Osteocyte (in vitro differentiated cells): ENCODE measurements at regions not wholly inside any gene's neighbourhood (a gene's known extent, or its start where the extent isn't known, plus 50 kb on each side); places are given as distances from the start of the nearest gene placed in this dataset.

Source experiments
- DNase-seq: peaks from one replicate; pipeline ENCODE4 v3.0.0; 2021; ENCODE audit warnings: mixed read lengths; ENCODE audit not compliant: unreplicated experiment; ENCODE audit errors: extremely low spot score
- H3K27ac Mint-ChIP-seq: one replicate; pipeline ENCODE4 v1.8.0; 2021; ENCODE audit warnings: mild to moderate bottlenecking, mixed read lengths; ENCODE audit not compliant: unreplicated experiment
- H3K27me3 Mint-ChIP-seq: one replicate; pipeline ENCODE4 v1.8.0; 2021; ENCODE audit warnings: mixed read lengths; ENCODE audit not compliant: unreplicated experiment
- H3K36me3 Mint-ChIP-seq: one replicate; pipeline ENCODE4 v1.8.0; 2021; ENCODE audit warnings: mixed read lengths; ENCODE audit not compliant: unreplicated experiment
- H3K4me1 Mint-ChIP-seq: one replicate; pipeline ENCODE4 v1.8.0; 2021; ENCODE audit warnings: mixed read lengths; ENCODE audit not compliant: unreplicated experiment
- H3K4me3 Mint-ChIP-seq: one replicate; pipeline ENCODE4 v1.8.0; 2021; ENCODE audit warnings: mild to moderate bottlenecking, moderate library complexity, mixed read lengths; ENCODE audit not compliant: unreplicated experiment
- H3K9me3 Mint-ChIP-seq: one replicate; pipeline ENCODE4 v1.8.0; 2021; ENCODE audit warnings: mixed read lengths; ENCODE audit not compliant: unreplicated experiment
- TF ChIP-seq, protein P1 (sequence below): fragments of 200-600 bp; sonication (generic); IDR thresholded peaks from 2 replicates; pipeline ENCODE4 v1.5.0; 2021; ENCODE audit warnings: antibody characterized with exemption, mild to moderate bottlenecking, moderate library complexity

DNA sequence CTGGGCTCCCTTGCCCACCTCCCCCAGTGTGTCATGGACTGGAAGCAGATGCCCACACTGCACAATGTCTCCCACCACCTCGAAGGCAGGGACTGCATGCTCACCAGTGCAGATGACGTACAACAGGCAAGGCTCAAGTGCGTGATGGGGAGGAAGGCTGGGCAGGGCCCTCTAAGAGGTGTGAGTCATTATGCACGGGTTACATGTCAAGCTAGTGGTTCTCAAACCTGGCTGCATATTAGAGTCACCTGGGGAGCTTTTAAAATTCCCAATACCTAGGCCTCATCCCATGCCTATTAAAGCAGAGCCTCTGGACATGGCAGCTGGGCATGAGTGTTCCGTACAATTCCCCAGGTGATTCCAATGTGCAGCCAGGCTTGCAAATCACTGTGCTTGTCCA lies 137.9 kb upstream of the NGF start:
- TF ChIP-seq, protein P1, sequence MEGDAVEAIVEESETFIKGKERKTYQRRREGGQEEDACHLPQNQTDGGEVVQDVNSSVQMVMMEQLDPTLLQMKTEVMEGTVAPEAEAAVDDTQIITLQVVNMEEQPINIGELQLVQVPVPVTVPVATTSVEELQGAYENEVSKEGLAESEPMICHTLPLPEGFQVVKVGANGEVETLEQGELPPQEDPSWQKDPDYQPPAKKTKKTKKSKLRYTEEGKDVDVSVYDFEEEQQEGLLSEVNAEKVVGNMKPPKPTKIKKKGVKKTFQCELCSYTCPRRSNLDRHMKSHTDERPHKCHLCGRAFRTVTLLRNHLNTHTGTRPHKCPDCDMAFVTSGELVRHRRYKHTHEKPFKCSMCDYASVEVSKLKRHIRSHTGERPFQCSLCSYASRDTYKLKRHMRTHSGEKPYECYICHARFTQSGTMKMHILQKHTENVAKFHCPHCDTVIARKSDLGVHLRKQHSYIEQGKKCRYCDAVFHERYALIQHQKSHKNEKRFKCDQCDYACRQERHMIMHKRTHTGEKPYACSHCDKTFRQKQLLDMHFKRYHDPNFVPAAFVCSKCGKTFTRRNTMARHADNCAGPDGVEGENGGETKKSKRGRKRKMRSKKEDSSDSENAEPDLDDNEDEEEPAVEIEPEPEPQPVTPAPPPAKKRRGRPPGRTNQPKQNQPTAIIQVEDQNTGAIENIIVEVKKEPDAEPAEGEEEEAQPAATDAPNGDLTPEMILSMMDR: no peak
- no peaks in the 10 kb centered on the region for H3K9me3 Mint-ChIP-seq
- H3K36me3 Mint-ChIP-seq: no peaks in the 10 kb centered on the region
- no peak overlapping the region for H3K27ac Mint-ChIP-seq
- no peaks in the 10 kb centered on the region for H3K27me3 Mint-ChIP-seq
- no peak overlapping the region for H3K4me3 Mint-ChIP-seq
- no peak for DNase-seq
- H3K4me1 Mint-ChIP-seq: no peaks in the 10 kb centered on the region

DNA sequence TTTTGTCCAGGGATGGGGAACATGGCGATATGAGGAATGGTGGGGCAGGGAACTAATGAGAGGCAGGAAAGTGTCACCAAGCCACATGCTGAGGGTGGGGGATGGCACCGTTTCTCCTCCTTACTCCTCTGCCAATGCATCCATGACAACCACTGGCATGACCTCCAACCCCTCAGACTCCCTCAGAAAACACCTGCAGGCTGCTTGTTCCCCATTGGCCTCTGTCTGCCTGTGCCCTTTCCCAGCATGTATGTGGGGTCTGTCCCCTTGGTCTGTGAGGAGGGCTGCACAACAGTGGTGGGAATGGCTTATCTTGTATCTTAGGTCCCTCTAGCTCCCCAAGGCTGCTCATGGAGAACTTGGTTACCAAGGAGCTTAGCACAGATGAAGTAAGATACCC lies 137.2 kb upstream of the NGF start:
- TF ChIP-seq, protein P1: no peak
- Mint-ChIP-seq H3K4me3 (no peak overlapping the region), H3K27me3 (no peaks in the 10 kb centered on the region), H3K27ac (no peak overlapping the region), H3K9me3 (no peaks in the 10 kb centered on the region), H3K4me1 (peaks cover 4% of the 10 kb centered on the region), H3K36me3 (no peaks in the 10 kb centered on the region)
- DNase-seq: no peak

DNA sequence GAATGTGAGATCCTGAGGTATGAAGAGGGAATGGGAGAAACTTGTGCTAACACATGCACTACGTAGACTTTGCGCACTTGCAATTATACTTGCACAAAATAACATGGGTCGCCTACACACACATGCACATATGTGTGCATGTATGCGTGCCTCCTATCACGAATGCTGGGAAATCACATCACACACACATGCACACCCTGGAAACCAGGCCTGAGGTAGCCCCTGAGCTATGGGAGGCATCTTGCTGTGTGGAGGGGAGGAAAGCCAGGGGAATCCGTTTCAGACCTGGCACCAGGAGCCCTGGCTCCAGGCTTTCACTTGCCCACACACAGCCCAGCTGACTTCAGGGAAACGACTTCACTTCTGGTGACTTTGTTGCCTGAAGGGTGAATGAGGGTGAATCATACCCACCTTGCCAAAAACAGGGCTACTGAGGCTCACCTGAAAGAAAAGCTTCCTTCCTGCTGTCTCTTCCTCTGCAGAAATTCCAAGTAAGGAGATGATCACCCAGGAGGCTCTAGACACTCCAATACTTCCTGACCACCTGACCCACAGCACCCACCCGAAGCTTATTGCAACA lies 136.0 kb upstream of the NGF start:
- Mint-ChIP-seq H3K27ac (no peak overlapping the region), H3K36me3 (no peaks in the 10 kb centered on the region), H3K27me3 (no peaks in the 10 kb centered on the region), H3K9me3 (no peaks in the 10 kb centered on the region), H3K4me1 (peaks cover 11% of the 10 kb centered on the region), H3K4me3 (no peak overlapping the region)
- TF ChIP-seq, protein P1: no peak
- no peak for DNase-seq

DNA sequence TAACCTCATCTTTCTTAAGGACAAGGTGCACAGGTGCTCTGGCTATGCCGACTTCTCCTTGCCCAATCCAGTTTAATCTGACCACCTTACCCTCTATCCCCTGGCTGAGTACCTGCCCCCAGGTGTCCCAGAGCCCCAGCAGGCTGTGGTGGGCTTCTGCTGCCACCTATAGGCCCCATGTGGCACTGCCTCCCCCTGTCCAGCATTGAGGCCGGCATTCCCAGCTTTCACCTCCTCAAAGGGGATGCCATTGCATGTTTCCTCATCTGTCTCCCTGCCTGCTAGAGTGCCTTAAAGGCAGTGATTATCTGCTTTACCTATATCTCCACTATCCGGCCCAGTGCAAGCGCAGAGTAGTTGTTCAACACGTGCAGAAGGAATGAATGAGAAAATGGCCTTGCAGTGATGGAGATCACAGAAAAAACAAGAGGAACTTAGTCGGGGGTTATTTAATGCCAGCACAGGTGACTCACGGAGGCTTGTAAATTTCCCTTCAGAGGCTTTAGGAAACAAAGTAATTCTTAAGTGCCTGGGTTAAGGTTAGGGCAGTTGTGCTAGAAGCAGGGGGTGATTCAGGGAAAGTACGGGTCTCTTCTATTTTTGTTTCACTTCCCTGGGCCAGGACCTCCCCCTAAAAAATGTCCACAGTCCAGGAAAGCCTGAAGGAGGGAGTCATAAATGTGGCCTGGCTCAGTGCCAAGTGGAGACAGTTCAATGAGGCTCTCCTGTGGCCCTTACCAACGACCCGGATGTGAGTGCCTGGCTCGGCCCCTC lies 131.8 kb upstream of the NGF start:
- TF ChIP-seq, protein P1: peak; percentile 99
- DNase-seq: no peak
- Mint-ChIP-seq H3K27ac (peak overlapping the region; percentile 43), H3K4me3 (no peak overlapping the region), H3K36me3 (no peaks in the 10 kb centered on the region), H3K9me3 (no peaks in the 10 kb centered on the region), H3K4me1 (peaks cover 11% of the 10 kb centered on the region), H3K27me3 (no peaks in the 10 kb centered on the region)

DNA sequence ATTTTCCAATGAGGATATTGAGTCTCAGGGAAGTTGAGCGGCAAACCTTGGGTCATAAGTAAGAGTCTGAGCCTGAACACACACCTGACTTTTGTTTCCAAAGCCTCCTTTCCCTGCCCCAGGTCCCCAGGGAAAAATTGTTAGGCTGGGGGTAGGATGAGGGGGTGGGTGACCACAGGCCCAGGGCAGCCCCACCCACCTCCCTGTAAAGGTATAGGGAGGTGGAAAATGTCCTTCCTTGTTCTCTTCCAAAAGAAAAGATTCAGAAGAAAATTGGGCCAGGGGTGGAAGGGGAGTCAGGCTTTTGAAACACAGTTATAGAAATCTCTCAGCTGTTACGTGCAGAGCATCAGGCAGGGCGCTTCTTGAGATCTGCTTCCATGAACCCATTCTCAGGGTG lies 129.7 kb upstream of the NGF start:
- Mint-ChIP-seq H3K9me3 (no peaks in the 10 kb centered on the region), H3K4me1 (peaks cover 11% of the 10 kb centered on the region), H3K4me3 (no peak overlapping the region), H3K27me3 (no peaks in the 10 kb centered on the region), H3K36me3 (no peaks in the 10 kb centered on the region), H3K27ac (no peak overlapping the region)
- DNase-seq: peak; percentile 48
- TF ChIP-seq, protein P1: no peak
